ENCODE measurements at regions not wholly inside any gene's neighbourhood (a gene's known extent, or its start where the extent isn't known, plus 50 kb on each side); places are given as distances from the start of the nearest gene placed in this dataset.

DNA sequence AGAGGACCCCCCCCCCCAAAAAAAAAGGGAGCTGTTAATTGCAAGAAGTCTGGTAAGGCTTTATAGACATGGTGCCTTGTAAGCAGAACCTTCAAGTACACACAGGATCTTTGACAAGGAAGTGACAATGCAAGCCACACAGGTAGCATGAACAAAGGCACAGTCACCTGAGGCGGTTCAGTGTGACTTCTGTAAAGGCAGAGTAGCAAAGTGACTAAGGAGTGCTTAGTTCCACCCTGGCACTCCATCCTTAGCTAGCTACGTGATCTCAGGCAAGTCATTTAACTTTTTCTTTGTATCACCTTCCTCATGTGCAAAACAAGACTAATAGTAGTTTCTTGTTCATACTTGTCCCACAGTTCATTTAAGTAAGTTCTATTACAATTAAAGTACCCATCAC is 282.0 kb downstream of the PRELID2 start:
- H2AFZ ChIP-seq (ENCODE audit: low read depth, low read length), result no peak overlapping the region

DNA sequence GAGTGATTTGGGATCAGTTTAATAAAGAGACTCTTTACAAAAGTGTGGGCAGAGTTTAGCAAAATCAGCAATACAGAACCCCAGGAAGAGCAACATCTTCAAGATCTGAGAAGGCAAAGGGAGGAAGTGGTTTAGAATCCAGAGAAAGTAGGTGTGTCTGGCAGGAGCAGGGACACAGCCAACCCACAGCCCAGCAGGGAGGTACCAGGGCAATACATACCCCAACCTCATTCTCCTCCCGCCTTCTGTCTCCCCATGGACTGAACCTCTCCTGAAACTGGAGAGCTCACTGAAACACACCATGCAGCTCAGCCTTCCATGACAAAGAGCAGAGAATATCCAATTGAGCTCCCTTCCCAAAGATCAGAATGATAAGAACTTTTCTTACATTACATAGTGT is 283.4 kb downstream of the PRELID2 start:
- no peaks in the 10 kb centered on the region for H3K4me1 ChIP-seq (ENCODE audit: low read length)
- H3K27me3 ChIP-seq (ENCODE audit: low read depth, low read length), result no peaks in the 10 kb centered on the region
- H3K36me3 ChIP-seq (replicated peaks; ENCODE audit: low read depth, low read length), result no peaks in the 10 kb centered on the region
- no peak overlapping the region for H3K9ac ChIP-seq (ENCODE audit: low read length)
- H3K4me2 ChIP-seq (ENCODE audit: low read length), result no peak overlapping the region
- TF ChIP-seq, protein P1, sequence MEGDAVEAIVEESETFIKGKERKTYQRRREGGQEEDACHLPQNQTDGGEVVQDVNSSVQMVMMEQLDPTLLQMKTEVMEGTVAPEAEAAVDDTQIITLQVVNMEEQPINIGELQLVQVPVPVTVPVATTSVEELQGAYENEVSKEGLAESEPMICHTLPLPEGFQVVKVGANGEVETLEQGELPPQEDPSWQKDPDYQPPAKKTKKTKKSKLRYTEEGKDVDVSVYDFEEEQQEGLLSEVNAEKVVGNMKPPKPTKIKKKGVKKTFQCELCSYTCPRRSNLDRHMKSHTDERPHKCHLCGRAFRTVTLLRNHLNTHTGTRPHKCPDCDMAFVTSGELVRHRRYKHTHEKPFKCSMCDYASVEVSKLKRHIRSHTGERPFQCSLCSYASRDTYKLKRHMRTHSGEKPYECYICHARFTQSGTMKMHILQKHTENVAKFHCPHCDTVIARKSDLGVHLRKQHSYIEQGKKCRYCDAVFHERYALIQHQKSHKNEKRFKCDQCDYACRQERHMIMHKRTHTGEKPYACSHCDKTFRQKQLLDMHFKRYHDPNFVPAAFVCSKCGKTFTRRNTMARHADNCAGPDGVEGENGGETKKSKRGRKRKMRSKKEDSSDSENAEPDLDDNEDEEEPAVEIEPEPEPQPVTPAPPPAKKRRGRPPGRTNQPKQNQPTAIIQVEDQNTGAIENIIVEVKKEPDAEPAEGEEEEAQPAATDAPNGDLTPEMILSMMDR (IDR thresholded peaks at IDR 0.05; ENCODE audit: low read depth, low read length), result no peak
- no peak for TF ChIP-seq EZH2phosphoT487 (IDR thresholded peaks at IDR 0.05; ENCODE audit: low read depth)
- H4K20me1 ChIP-seq (ENCODE audit: insufficient read depth, low read length), result no peaks in the 10 kb centered on the region
- no peaks in the 10 kb centered on the region for H3K9me3 ChIP-seq (ENCODE audit: insufficient read depth, low read length)
- no peak overlapping the region for H2AFZ ChIP-seq (ENCODE audit: low read depth, low read length)
- no peaks in the 10 kb centered on the region for H3K79me2 ChIP-seq (ENCODE audit: low read length)
- no peak overlapping the region for H3K4me3 ChIP-seq (ENCODE audit: low read length)
- H3K27ac ChIP-seq (ENCODE audit: low read length), result no peak overlapping the region

More for the DNA sequence above, 282.0 kb downstream of the PRELID2 start:
- H3K4me3 ChIP-seq (ENCODE audit: low read length), result no peak overlapping the region
- H3K27me3 ChIP-seq (ENCODE audit: low read depth, low read length), result no peaks in the 10 kb centered on the region
- H3K79me2 ChIP-seq (ENCODE audit: low read length), result no peaks in the 10 kb centered on the region
- no peaks in the 10 kb centered on the region for H3K4me1 ChIP-seq (ENCODE audit: low read length)
- no peak overlapping the region for H3K27ac ChIP-seq (ENCODE audit: low read length)
- H3K4me2 ChIP-seq (ENCODE audit: low read length), result no peak overlapping the region
- H3K9me3 ChIP-seq (ENCODE audit: insufficient read depth, low read length), result no peaks in the 10 kb centered on the region
- H3K9ac ChIP-seq (ENCODE audit: low read length), result no peak overlapping the region
- H4K20me1 ChIP-seq (ENCODE audit: insufficient read depth, low read length), result no peaks in the 10 kb centered on the region
- TF ChIP-seq EZH2phosphoT487 (IDR thresholded peaks at IDR 0.05; ENCODE audit: low read depth), result no peak
- TF ChIP-seq, protein P1 (IDR thresholded peaks at IDR 0.05; ENCODE audit: low read depth, low read length), result no peak
- H3K36me3 ChIP-seq (replicated peaks; ENCODE audit: low read depth, low read length), result no peaks in the 10 kb centered on the region

DNA sequence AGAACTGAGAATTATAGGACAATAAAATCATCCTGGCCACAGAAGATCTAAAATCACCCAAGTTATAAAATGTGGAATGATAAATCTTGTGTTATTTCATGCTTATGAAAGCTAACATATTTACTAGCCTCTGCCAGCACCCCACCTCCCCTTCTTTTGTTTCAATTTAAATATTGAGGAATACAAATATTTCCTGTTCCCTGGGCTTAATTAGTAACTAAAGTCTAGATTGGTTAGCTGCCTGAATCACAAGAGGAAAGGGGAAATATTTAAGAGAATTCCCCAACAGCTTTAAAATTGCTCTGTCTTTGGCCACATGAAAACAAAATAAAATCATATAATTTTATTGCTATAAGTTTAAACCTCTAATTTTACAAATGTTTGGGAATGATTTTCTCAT is 287.0 kb downstream of the PRELID2 start:
- TF ChIP-seq, protein P1 (IDR thresholded peaks at IDR 0.05; ENCODE audit: low read depth, low read length), result no peak
- no peak for TF ChIP-seq EZH2phosphoT487 (IDR thresholded peaks at IDR 0.05; ENCODE audit: low read depth)
- Histone ChIP-seq H3K4me1 (ENCODE audit: low read length) (no peaks in the 10 kb centered on the region), H3K27me3 (ENCODE audit: low read depth, low read length) (no peaks in the 10 kb centered on the region), H3K9ac (ENCODE audit: low read length) (no peak overlapping the region), H3K27ac (ENCODE audit: low read length) (no peak overlapping the region), H3K36me3 (replicated peaks; ENCODE audit: low read depth, low read length) (no peaks in the 10 kb centered on the region), H2AFZ (ENCODE audit: low read depth, low read length) (no peak overlapping the region), H3K9me3 (ENCODE audit: insufficient read depth, low read length) (no peaks in the 10 kb centered on the region), H3K4me2 (ENCODE audit: low read length) (no peak overlapping the region), H3K4me3 (ENCODE audit: low read length) (no peak overlapping the region), H4K20me1 (ENCODE audit: insufficient read depth, low read length) (no peaks in the 10 kb centered on the region), H3K79me2 (ENCODE audit: low read length) (no peaks in the 10 kb centered on the region)

DNA sequence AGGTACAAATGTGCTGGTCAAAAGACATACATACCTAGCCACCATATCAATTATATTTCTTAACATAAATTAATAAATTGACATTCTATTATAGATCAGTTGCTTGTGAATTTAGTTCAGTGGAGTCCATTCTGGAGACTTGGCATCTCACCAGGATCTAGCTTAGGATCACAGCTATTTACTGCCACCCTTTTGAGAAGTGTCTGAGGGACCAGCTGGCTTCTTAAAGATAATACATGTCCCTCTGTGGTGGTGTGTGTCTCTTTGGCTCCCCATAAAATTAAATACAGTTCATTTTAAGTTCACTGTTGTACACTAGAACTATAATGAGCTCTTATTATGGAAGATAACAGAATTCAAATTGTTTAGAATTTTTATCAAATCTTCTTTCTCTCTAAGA is 290.7 kb downstream of the PRELID2 start:
- Histone ChIP-seq H3K9ac (ENCODE audit: low read length) (no peak overlapping the region), H3K4me1 (ENCODE audit: low read length) (no peaks in the 10 kb centered on the region), H3K4me3 (ENCODE audit: low read length) (no peak overlapping the region), H4K20me1 (ENCODE audit: insufficient read depth, low read length) (no peaks in the 10 kb centered on the region), H3K27me3 (ENCODE audit: low read depth, low read length) (no peaks in the 10 kb centered on the region), H3K9me3 (ENCODE audit: insufficient read depth, low read length) (no peaks in the 10 kb centered on the region), H3K79me2 (ENCODE audit: low read length) (no peaks in the 10 kb centered on the region), H3K27ac (ENCODE audit: low read length) (no peak overlapping the region), H3K36me3 (replicated peaks; ENCODE audit: low read depth, low read length) (no peaks in the 10 kb centered on the region), H3K4me2 (ENCODE audit: low read length) (no peak overlapping the region), H2AFZ (ENCODE audit: low read depth, low read length) (no peak overlapping the region)
- no peak for TF ChIP-seq EZH2phosphoT487 (IDR thresholded peaks at IDR 0.05; ENCODE audit: low read depth)
- TF ChIP-seq, protein P1 (IDR thresholded peaks at IDR 0.05; ENCODE audit: low read depth, low read length), result no peak
